ENCODE measurements at regions not wholly inside any gene's neighbourhood (a gene's known extent, or its start where the extent isn't known, plus 50 kb on each side); places are given as distances from the start of the nearest gene placed in this dataset.

DNA sequence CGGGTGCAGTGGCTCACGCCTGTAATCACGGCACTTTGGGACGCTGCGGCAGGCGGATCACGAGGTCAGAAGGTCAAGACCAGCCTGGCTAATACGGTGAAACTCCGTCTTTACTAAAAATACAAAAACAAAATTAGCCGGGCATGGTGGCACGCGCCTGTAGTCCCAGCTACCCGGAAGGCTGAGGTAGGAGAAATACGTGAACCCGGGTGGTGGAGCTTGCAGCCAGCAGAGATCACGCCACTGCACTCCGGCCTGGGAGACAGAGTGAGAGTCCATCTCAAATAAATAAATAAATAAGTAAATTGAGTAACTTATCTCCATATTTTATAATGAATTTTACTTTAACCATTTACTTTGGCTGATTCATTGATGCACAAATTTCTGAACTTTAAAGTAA is 1913.3 kb downstream of the PCDH7 start:
- Histone ChIP-seq H3K9me3 (ENCODE audit: control insufficient read depth, insufficient read depth, low read length) (no peaks in the 10 kb centered on the region), H3K36me3 (ENCODE audit: control insufficient read depth, insufficient read depth, low read length) (no peaks in the 10 kb centered on the region), H3K4me1 (ENCODE audit: control insufficient read depth, insufficient read depth, low read length) (no peaks in the 10 kb centered on the region), H3K27ac (ENCODE audit: low read length) (no peak overlapping the region), H3K27me3 (ENCODE audit: control insufficient read depth, insufficient read depth, low read length) (no peaks in the 10 kb centered on the region), H3K4me3 (ENCODE audit: low read length) (no peak overlapping the region)
- no peaks in the 10 kb centered on the region for H3K27me3 Mint-ChIP-seq (ENCODE audit: low read depth in 2 of 2)
- H3K36me3 Mint-ChIP-seq: no peaks in the 10 kb centered on the region
- WGBS (ENCODE audit: insufficient coverage): 97% methylated on average over 15 of the region's 17 CpGs
- no peak for ATAC-seq
- H3K4me3 Mint-ChIP-seq: no peak overlapping the region
- intact Hi-C loops (cut with micrococcal nuclease): no loop called here
- H3K9me3 Mint-ChIP-seq: peaks cover 12 to 22% of the 10 kb centered on the region in 2 donors
- TF ChIP-seq, protein P1, sequence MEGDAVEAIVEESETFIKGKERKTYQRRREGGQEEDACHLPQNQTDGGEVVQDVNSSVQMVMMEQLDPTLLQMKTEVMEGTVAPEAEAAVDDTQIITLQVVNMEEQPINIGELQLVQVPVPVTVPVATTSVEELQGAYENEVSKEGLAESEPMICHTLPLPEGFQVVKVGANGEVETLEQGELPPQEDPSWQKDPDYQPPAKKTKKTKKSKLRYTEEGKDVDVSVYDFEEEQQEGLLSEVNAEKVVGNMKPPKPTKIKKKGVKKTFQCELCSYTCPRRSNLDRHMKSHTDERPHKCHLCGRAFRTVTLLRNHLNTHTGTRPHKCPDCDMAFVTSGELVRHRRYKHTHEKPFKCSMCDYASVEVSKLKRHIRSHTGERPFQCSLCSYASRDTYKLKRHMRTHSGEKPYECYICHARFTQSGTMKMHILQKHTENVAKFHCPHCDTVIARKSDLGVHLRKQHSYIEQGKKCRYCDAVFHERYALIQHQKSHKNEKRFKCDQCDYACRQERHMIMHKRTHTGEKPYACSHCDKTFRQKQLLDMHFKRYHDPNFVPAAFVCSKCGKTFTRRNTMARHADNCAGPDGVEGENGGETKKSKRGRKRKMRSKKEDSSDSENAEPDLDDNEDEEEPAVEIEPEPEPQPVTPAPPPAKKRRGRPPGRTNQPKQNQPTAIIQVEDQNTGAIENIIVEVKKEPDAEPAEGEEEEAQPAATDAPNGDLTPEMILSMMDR (IDR thresholded peaks at IDR 0.05): no peak
- H3K27ac Mint-ChIP-seq: no peak overlapping the region
- DNase-seq: no peak
- no peaks in the 10 kb centered on the region for H3K4me1 Mint-ChIP-seq

DNA sequence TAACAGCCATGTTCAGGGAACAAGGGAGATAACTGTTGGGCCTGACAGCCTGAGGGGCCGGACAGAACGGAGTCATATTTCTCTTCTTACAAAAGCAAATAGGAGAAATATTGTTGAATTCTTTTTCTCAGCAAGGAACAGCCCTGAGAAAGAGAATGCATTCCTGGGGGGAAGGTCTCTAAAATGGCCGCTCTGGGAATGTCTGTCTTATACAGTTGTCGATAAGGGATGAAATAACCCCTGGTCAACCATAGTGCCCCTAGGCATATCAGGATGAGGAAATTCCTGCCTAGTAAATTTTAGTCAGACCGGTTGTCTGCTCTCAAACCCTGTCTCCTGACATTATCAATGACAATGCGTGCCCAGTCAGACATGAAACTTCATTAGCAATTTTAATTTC is 1925.5 kb downstream of the PCDH7 start:
- ATAC-seq (no peak), DNase-seq (no peak)
- WGBS (ENCODE audit: insufficient coverage): 88% methylated on average over 6 of the region's 6 CpGs
- Histone ChIP-seq H3K36me3 (ENCODE audit: control insufficient read depth, insufficient read depth, low read length) (no peaks in the 10 kb centered on the region), H3K9me3 (ENCODE audit: control insufficient read depth, insufficient read depth, low read length) (peaks cover 15% of the 10 kb centered on the region), H3K27me3 (ENCODE audit: control insufficient read depth, insufficient read depth, low read length) (no peaks in the 10 kb centered on the region), H3K4me1 (ENCODE audit: control insufficient read depth, insufficient read depth, low read length) (no peaks in the 10 kb centered on the region), H3K27ac (ENCODE audit: low read length) (no peak overlapping the region), H3K4me3 (ENCODE audit: low read length) (no peak overlapping the region)
- Mint-ChIP-seq H3K27me3 (ENCODE audit: low read depth in 2 of 2) (no peaks in the 10 kb centered on the region), H3K9me3 (peaks cover 10 to 17% of the 10 kb centered on the region in 2 donors), H3K4me3 (no peak overlapping the region), H3K36me3 (peaks cover 3% of the 10 kb centered on the region), H3K27ac (no peak overlapping the region), H3K4me1 (no peaks in the 10 kb centered on the region)
- TF ChIP-seq, protein P1 (IDR thresholded peaks at IDR 0.05): no peak
- intact Hi-C loops (cut with micrococcal nuclease): no loop called here

DNA sequence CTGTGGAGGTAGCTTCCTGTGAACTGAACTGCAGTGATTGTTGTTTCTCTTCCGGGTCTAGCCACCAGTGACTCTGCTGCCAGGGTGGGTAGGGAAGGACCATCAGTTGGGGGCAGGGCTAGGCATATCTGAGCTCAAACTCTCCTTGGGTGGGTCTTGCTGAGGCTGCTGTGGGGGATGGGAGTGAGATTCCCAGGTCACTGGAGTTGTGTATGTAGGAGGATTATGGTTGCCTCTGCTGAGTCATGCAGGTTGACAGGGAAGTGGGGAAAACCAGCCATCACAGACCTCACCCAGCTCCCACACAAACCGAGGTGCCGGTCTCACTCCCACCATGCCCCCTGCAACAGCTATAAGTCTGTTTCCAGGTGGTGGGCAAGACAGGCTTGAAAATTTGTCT is 1937.8 kb downstream of the PCDH7 start:
- Mint-ChIP-seq H3K9me3 (peaks cover 13 to 23% of the 10 kb centered on the region in 2 donors), H3K36me3 (peaks cover 26% of the 10 kb centered on the region), H3K4me1 (no peaks in the 10 kb centered on the region), H3K27ac (no peak overlapping the region), H3K27me3 (ENCODE audit: low read depth in 2 of 2) (no peaks in the 10 kb centered on the region), H3K4me3 (no peak overlapping the region)
- Histone ChIP-seq H3K4me1 (ENCODE audit: control insufficient read depth, insufficient read depth, low read length) (no peaks in the 10 kb centered on the region), H3K36me3 (ENCODE audit: control insufficient read depth, insufficient read depth, low read length) (no peaks in the 10 kb centered on the region), H3K27me3 (ENCODE audit: control insufficient read depth, insufficient read depth, low read length) (no peaks in the 10 kb centered on the region), H3K4me3 (ENCODE audit: low read length) (no peak overlapping the region), H3K9me3 (ENCODE audit: control insufficient read depth, insufficient read depth, low read length) (peaks cover 7% of the 10 kb centered on the region), H3K27ac (ENCODE audit: low read length) (no peak overlapping the region)
- 81% methylated on average over 3 of the region's 3 CpGs for WGBS (ENCODE audit: insufficient coverage)
- ATAC-seq (no peak), DNase-seq (no peak)
- intact Hi-C loops (cut with micrococcal nuclease): no loop called here
- TF ChIP-seq, protein P1 (IDR thresholded peaks at IDR 0.05): no peak

DNA sequence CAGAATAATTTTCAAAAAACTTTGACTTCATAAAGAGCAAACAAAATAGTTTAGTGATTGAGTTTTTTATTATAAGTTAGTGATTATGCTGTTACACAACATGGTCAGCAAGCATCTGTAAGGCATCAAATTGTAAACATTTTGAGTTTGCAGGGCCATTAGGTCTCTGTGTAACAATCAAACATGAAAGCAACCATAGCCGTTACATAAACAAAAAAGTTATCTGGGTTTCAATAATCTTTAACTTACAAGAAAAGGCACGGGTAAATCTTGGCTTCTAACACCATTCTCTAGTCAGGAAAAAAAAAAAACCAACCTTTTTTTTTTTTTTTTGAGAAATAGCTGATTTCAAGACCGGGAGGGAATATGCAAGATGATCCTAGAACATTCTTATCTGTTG is 1941.1 kb downstream of the PCDH7 start:
- peaks cover 11 to 21% of the 10 kb centered on the region in 2 donors for H3K9me3 Mint-ChIP-seq
- TF ChIP-seq, protein P1 (IDR thresholded peaks at IDR 0.05): no peak
- H3K4me3 Mint-ChIP-seq: no peak overlapping the region
- H3K4me1 Mint-ChIP-seq: no peaks in the 10 kb centered on the region
- no peak overlapping the region for H3K27ac Mint-ChIP-seq
- no peak overlapping the region for H3K27ac ChIP-seq (ENCODE audit: low read length)
- H3K4me1 ChIP-seq (ENCODE audit: control insufficient read depth, insufficient read depth, low read length): no peaks in the 10 kb centered on the region
- 89% methylated on average over 1 of the region's 3 CpGs for WGBS (ENCODE audit: insufficient coverage)
- no peaks in the 10 kb centered on the region for H3K27me3 Mint-ChIP-seq (ENCODE audit: low read depth in 2 of 2)
- H3K36me3 ChIP-seq (ENCODE audit: control insufficient read depth, insufficient read depth, low read length): no peaks in the 10 kb centered on the region
- intact Hi-C loops (cut with micrococcal nuclease): no loop called here
- DNase-seq: no peak
- ATAC-seq: no peak
- H3K4me3 ChIP-seq (ENCODE audit: low read length): no peak overlapping the region
- H3K9me3 ChIP-seq (ENCODE audit: control insufficient read depth, insufficient read depth, low read length): peaks cover 14% of the 10 kb centered on the region
- peaks cover 12% of the 10 kb centered on the region for H3K36me3 Mint-ChIP-seq
- H3K27me3 ChIP-seq (ENCODE audit: control insufficient read depth, insufficient read depth, low read length): no peaks in the 10 kb centered on the region

Data from natural killer cell (primary cell).